AG08396 (cell line): ENCODE measurements at regions not wholly inside any gene's neighbourhood (a gene's known extent, or its start where the extent isn't known, plus 50 kb on each side); places are given as distances from the start of the nearest gene placed in this dataset.
A peak's percentile ranks its signal among the peaks of the same experiment; 100 is the strongest.
"Not testable (repeated sequence)": the region's sequence is repeated elsewhere in the genome, so short reads cannot be mapped to it uniquely, and the experiment has no call there.

ENCODE experiments used
- DNase-seq: peaks from one replicate; pipeline ENCODE4 v3.0.0; 2012; ENCODE audit warnings: low spot score, mixed read lengths

GRCh38 chr2:173468266-173468793 is 113.7 kb downstream of the CDCA7 start:
- no peak for DNase-seq

GRCh38 chr2:173472112-173472511 is 117.4 kb downstream of the CDCA7 start:
- DNase-seq, result no peak

- DNase-seq, result no peak
These were observed 128.5 kb downstream of the CDCA7 start for GRCh38 chr2:173483137-173483536.

- DNase-seq, result no peak
These were observed 134.2 kb downstream of the CDCA7 start for GRCh38 chr2:173488861-173489260.

- DNase-seq, result no peak
These were observed 136.7 kb downstream of the CDCA7 start for GRCh38 chr2:173491418-173491817.

- DNase-seq, result no peak
These were observed 139.2 kb downstream of the CDCA7 start for GRCh38 chr2:173493874-173494273.

- DNase-seq, result peak; percentile 15
These were observed 142.1 kb downstream of the CDCA7 start for GRCh38 chr2:173496746-173497145.

GRCh38 chr2:173500953-173501352 is 146.3 kb downstream of the CDCA7 start:
- DNase-seq, result no peak

- DNase-seq, result no peak
These were observed 147.6 kb downstream of the CDCA7 start for GRCh38 chr2:173502296-173502695.

GRCh38 chr2:173511357-173511756 is 156.7 kb downstream of the CDCA7 start:
- no peak for DNase-seq

- no peak for DNase-seq
These were observed 157.3 kb downstream of the CDCA7 start for GRCh38 chr2:173511942-173512341.

GRCh38 chr2:173513107-173513727 is 158.5 kb downstream of the CDCA7 start:
- no peak for DNase-seq

GRCh38 chr2:173520918-173521317 is 166.2 kb downstream of the CDCA7 start:
- DNase-seq, result no peak

- no peak for DNase-seq
These were observed 166.9 kb downstream of the CDCA7 start for GRCh38 chr2:173521450-173522192.

- no peak for DNase-seq
These were observed 168.8 kb downstream of the CDCA7 start for GRCh38 chr2:173523497-173523896.

- DNase-seq, result no peak
These were observed 169.7 kb downstream of the CDCA7 start for GRCh38 chr2:173524256-173524955.

GRCh38 chr2:173532732-173533531 is 178.3 kb downstream of the CDCA7 start:
- not testable (repeated sequence) for DNase-seq

- no peak for DNase-seq
These were observed 183.0 kb downstream of the CDCA7 start for GRCh38 chr2:173537694-173538093.

GRCh38 chr2:173539615-173540014 is 184.9 kb downstream of the CDCA7 start:
- DNase-seq, result no peak

- no peak for DNase-seq
These were observed 190.1 kb downstream of the CDCA7 start for GRCh38 chr2:173544641-173545363.

- no peak for DNase-seq
These were observed 190.7 kb downstream of the CDCA7 start for GRCh38 chr2:173545364-173545763.
